Neural cell (in vitro differentiated cells): ENCODE measurements at regions not wholly inside any gene's neighbourhood (a gene's known extent, or its start where the extent isn't known, plus 50 kb on each side); places are given as distances from the start of the nearest gene placed in this dataset.

ENCODE experiments used
- H2AFZ ChIP-seq: fragments of 200-600, 300-800 bp; sonication (generic), shearing (Covaris generic); 2 replicates; pipeline ENCODE4 v1.6.0; 2014; ENCODE audit warnings: low read depth, mild to moderate bottlenecking, antibody characterized with exemption, low read length, moderate library complexity
- H3F3A ChIP-seq: fragments of 200-600 bp; shearing (Covaris generic); 2 replicates; pipeline ENCODE4 v1.6.1; 2016; ENCODE audit warnings: mild to moderate bottlenecking, moderate library complexity, mixed read lengths, antibody characterized with exemption, low read length; ENCODE audit not compliant: insufficient read depth, poor library complexity, severe bottlenecking
- H3K27ac ChIP-seq: fragments of 200-600, 300-800 bp; sonication (generic), shearing (Covaris generic); 2 replicates; pipeline ENCODE4 v1.5.1; 2014; ENCODE audit warnings: mild to moderate bottlenecking, low read length, moderate library complexity
- H3K27me3 ChIP-seq: fragments of 300-800, 200-600 bp; sonication (generic), shearing (Covaris generic); 2 replicates; pipeline ENCODE4 v1.6.0; 2014; ENCODE audit warnings: mild to moderate bottlenecking, low read depth, low read length, moderate library complexity; ENCODE audit not compliant: insufficient read depth
- H3K36me3 ChIP-seq: fragments of 300-800, 200-600 bp; sonication (generic), shearing (Covaris generic); 2 replicates; pipeline ENCODE4 v1.5.1; 2014; ENCODE audit warnings: mild to moderate bottlenecking, antibody characterized with exemption, low read length, moderate library complexity; ENCODE audit not compliant: insufficient read depth
- H3K4me2 ChIP-seq: fragments of 300-800, 200-600 bp; sonication (generic), shearing (Covaris generic); 2 replicates; pipeline ENCODE4 v1.6.0; 2014; ENCODE audit warnings: mild to moderate bottlenecking, low read length
- H3K4me3 ChIP-seq: fragments of 300-800, 200-600 bp; sonication (generic), shearing (Covaris generic); 2 replicates; pipeline ENCODE4 v1.5.1; 2014; ENCODE audit warnings: mild to moderate bottlenecking, low read length, moderate library complexity
- H3K79me2 ChIP-seq: fragments of 200-600 bp; shearing (Covaris generic); replicated peaks from 2 replicates; pipeline ENCODE4 v1.6.0; 2014; ENCODE audit warnings: mild to moderate bottlenecking, low read length, moderate library complexity; ENCODE audit not compliant: insufficient read depth
- H3K9ac ChIP-seq: fragments of 300-800, 200-600 bp; sonication (generic), shearing (Covaris generic); 2 replicates; pipeline ENCODE4 v1.6.1; 2016; ENCODE audit warnings: mild to moderate bottlenecking, low read length, mixed read lengths
- H3K9me2 ChIP-seq: fragments of 200-600 bp; shearing (Covaris generic); 2 replicates; pipeline ENCODE4 v1.6.1; 2016; ENCODE audit warnings: mild to moderate bottlenecking, low read length, mixed read lengths; ENCODE audit not compliant: insufficient read depth
- H3K9me3 ChIP-seq: fragments of 200-600, 300-800 bp; sonication (generic), shearing (Covaris generic); 2 replicates; pipeline ENCODE4 v1.6.1; 2016; ENCODE audit warnings: mild to moderate bottlenecking, mixed run types, low read length, moderate library complexity, mixed read lengths
- H4K20me1 ChIP-seq: fragments of 200-600 bp; shearing (Covaris generic); 2 replicates; pipeline ENCODE4 v1.6.1; 2016; ENCODE audit warnings: mild to moderate bottlenecking, mixed run types; ENCODE audit not compliant: insufficient read depth
- CTCF ChIP-seq: fragments of 450-650 bp; IDR thresholded peaks from 2 replicates; pipeline ENCODE4 v1.5.1; 2014; ENCODE audit warnings: antibody characterized with exemption, mild to moderate bottlenecking, moderate library complexity; ENCODE audit not compliant: poor library complexity, severe bottlenecking
- EP300 ChIP-seq: fragments of 450-650 bp; conservative IDR thresholded peaks from 2 replicates; pipeline ENCODE4 v1.6.1; 2014; ENCODE audit warnings: antibody characterized with exemption, mild to moderate bottlenecking, moderate library complexity; ENCODE audit not compliant: poor library complexity, severe bottlenecking
- EZH2 ChIP-seq: fragments of 200-600, 300-800 bp; shearing (Covaris generic), sonication (generic); IDR thresholded peaks from 2 replicates; pipeline ENCODE4 v1.6.1; 2014; ENCODE audit warnings: antibody characterized with exemption, low read length, borderline replicate concordance, mild to moderate bottlenecking; ENCODE audit not compliant: insufficient read depth, poor library complexity, severe bottlenecking
- MXI1 ChIP-seq: fragments of 450-650 bp; conservative IDR thresholded peaks from 2 replicates; pipeline ENCODE4 v1.6.1; 2014; ENCODE audit warnings: antibody characterized with exemption, mild to moderate bottlenecking; ENCODE audit not compliant: poor library complexity, severe bottlenecking
- POLR2AphosphoS5 ChIP-seq: IDR thresholded peaks from 2 replicates; pipeline ENCODE4 v1.6.1; 2012
- RAD21 ChIP-seq: fragments of 450-650 bp; conservative IDR thresholded peaks from 2 replicates; pipeline ENCODE4 v1.6.1; 2014; ENCODE audit warnings: antibody characterized with exemption, mild to moderate bottlenecking, moderate library complexity
- REST ChIP-seq: IDR thresholded peaks from 2 replicates; pipeline ENCODE4 v1.6.1; 2012; ENCODE audit warnings: borderline replicate concordance
- SMC3 ChIP-seq: fragments of 450-650 bp; conservative IDR thresholded peaks from 2 replicates; pipeline ENCODE4 v1.6.1; 2014; ENCODE audit warnings: antibody characterized with exemption, mild to moderate bottlenecking, moderate library complexity; ENCODE audit not compliant: poor library complexity
- TAF1 ChIP-seq: IDR thresholded peaks from 2 replicates; pipeline ENCODE4 v1.6.1; 2012; ENCODE audit warnings: low read depth

GRCh38 chr4:135191596-135191995, 990.0 kb upstream of the PABPC4L start:
- H3K36me3 ChIP-seq, result no peaks in the 10 kb centered on the region
- no peak overlapping the region for H3K4me3 ChIP-seq
- H3K9me3 ChIP-seq, result no peaks in the 10 kb centered on the region
- no peak overlapping the region for H2AFZ ChIP-seq
- H4K20me1 ChIP-seq, result no peaks in the 10 kb centered on the region
- no peaks in the 10 kb centered on the region for H3K9me2 ChIP-seq
- peaks cover 3% of the 10 kb centered on the region for H3F3A ChIP-seq
- no peak overlapping the region for H3K4me2 ChIP-seq
- H3K27me3 ChIP-seq, result no peaks in the 10 kb centered on the region
- no peak overlapping the region for H3K9ac ChIP-seq
- H3K27ac ChIP-seq, result no peak overlapping the region
- TF ChIP-seq MXI1 (no peak), TAF1 (no peak), RAD21 (no peak), CTCF (no peak), EZH2 (no peak), REST (no peak), POLR2AphosphoS5 (no peak), SMC3 (no peak), EP300 (no peak)
- no peaks in the 10 kb centered on the region for H3K79me2 ChIP-seq

GRCh38 chr4:135186002-135186401, 984.4 kb upstream of the PABPC4L start:
- no peak overlapping the region for H2AFZ ChIP-seq
- H3K9me3 ChIP-seq, result no peaks in the 10 kb centered on the region
- no peaks in the 10 kb centered on the region for H4K20me1 ChIP-seq
- no peak overlapping the region for H3K4me3 ChIP-seq
- no peaks in the 10 kb centered on the region for H3K27me3 ChIP-seq
- H3K4me2 ChIP-seq, result no peak overlapping the region
- H3F3A ChIP-seq, result peaks cover 3% of the 10 kb centered on the region
- no peak overlapping the region for H3K9ac ChIP-seq
- H3K9me2 ChIP-seq, result no peaks in the 10 kb centered on the region
- no peak overlapping the region for H3K27ac ChIP-seq
- H3K36me3 ChIP-seq, result no peaks in the 10 kb centered on the region
- H3K79me2 ChIP-seq, result no peaks in the 10 kb centered on the region
- TF ChIP-seq RAD21 (no peak), CTCF (no peak), POLR2AphosphoS5 (no peak), REST (no peak), EZH2 (no peak), EP300 (no peak), SMC3 (no peak), MXI1 (no peak), TAF1 (no peak)
